ENCODE measurements at regions not wholly inside any gene's neighbourhood (a gene's known extent, or its start where the extent isn't known, plus 50 kb on each side); places are given as distances from the start of the nearest gene placed in this dataset.
A peak's percentile ranks its signal among the peaks of the same experiment; 100 is the strongest.
"Not testable (repeated sequence)": the region's sequence is repeated elsewhere in the genome, so short reads cannot be mapped to it uniquely, and the experiment has no call there.

DNA sequence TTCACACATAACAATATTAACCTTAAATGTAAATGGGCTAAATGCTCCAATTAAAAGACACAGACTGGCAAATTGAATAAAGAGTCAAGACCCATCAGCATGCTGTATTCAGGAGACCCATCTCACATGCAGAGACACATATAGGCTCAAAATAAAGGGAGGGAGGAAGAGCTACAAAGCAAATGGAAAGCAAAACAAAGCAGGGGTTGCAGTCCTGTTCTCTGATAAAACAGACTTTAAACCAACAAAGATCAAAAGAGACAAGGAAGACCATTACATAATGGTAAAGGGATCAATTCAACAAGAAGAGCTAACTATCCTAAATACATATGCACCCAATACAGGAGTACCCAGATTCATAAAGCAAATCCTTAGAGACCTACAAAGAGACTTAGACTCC is 78.8 kb upstream of the RREB1 start:
- DNase-seq: not testable (repeated sequence)

GRCh38 chr6:7030968-7031367 is 76.8 kb upstream of the RREB1 start:
- not testable (repeated sequence) for DNase-seq

DNA sequence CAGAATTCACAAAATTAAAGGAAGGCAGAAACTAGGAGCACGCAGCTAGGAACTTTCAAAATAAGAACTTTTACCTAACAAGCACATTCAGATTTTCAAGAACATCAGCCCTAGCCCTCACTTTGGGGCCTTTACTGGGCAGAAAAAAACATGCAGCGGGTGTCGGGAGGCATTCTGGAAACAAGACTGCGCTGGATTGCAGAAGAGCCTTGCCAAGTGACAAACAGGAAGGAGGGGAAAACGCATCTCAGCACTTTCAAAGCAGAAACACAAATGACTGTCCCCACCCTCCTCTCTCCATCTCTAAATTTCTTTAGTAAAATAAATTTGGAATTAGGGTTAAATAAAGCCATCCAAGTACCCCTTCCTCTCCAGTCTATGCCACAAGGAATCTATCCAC is 74.6 kb upstream of the RREB1 start:
- peak; percentile 62 to 81 (median 76) for DNase-seq

GRCh38 chr6:7034055-7034454 is 73.7 kb upstream of the RREB1 start:
- no peak for DNase-seq

DNA sequence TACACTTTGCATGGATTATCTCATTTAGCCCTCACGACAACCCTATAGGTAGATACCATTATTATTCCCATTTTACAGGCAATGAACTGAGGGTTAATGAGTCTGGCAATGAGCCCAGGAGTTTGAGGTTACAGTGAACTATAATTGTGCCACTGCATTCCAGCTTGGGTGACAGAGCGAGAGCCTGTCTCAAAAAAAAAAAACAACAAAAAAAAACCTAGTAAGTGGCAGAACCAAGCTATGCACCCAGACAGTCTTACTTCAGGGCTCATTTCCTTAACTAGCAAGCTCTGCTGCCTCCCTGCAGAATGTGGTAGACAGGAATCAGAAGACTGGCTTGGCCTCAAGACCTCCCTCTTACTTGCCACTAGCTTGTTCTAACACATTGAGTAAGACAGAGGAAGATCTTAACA is 71.9 kb upstream of the RREB1 start:
- DNase-seq: peak in 3 of 4 experiments; percentile 34 to 48 (median 37)

- DNase-seq: no peak
These were observed 66.2 kb upstream of the RREB1 start for GRCh38 chr6:7041511-7042026.

GRCh38 chr6:7042056-7042653 is 65.6 kb upstream of the RREB1 start:
- DNase-seq: peak; percentile 67 to 79 (median 78)

DNA sequence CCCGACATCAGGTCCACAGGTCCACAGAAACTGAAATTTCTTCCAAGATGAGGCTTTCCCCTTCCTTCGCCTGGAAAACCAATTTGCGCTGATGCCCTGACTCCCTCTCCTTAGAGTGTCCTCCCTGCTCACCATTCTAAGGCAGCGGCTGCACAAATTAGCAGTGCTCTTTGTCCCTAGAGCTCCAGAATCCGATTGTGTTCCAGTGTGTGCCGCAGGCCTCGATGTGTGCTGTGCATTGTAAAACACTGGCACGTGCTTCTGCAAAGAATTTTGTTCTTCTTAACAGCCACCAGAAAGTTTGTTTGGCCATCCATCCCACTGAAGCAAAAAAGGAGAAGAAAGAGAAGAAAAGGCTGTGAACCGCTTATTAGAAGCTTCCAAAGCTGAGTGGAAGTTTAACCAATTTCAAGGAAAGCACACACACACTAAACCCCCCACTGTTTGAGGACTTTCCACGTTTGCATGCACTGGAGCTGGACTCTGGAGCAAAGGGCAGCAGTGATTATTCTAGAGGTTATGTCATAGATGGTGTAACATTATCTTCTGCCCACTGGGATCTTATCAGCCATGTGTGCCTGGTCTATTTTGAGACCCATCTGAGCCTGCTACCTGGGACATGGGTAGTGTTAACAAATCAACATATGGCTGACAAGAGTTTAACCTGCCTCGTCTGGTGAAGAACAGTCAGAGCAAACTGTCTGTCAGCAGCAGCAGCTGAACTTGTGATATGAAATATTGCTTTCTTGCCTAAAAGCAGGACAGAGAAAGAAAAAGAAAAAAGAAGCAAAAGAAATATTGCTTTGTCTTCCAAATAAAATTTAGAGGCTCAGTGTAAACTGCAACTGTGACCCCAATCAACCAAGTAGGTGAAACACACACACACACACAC is 64.9 kb upstream of the RREB1 start:
- DNase-seq: peak in 3 of 4 experiments; percentile 45 to 59 (median 50)

DNA sequence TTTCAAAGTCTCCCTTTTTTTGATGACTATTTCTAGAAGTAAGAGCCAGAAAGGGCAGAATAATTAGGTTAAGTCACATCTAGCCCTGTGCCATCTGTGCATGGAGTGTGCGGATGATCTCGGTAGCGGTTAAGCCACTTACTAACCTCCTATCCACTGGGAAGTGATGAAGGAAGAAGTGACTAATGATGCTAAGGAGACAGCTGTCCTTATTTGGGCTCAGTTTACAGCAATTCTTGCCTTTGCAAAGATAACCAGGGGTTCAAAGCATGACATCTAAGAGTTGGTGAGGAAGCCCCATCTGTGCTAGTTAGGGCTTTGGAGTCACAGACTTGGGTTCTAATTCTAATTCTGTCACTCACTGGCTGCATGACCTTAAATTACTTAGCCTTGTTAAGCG is 62.4 kb upstream of the RREB1 start:
- DNase-seq: peak in 1 of 4 experiments; percentile 14

GRCh38 chr6:7045746-7046145 is 62.0 kb upstream of the RREB1 start:
- no peak for DNase-seq

- no peak for DNase-seq
These were observed 60.6 kb upstream of the RREB1 start for GRCh38 chr6:7047128-7047527.

DNA sequence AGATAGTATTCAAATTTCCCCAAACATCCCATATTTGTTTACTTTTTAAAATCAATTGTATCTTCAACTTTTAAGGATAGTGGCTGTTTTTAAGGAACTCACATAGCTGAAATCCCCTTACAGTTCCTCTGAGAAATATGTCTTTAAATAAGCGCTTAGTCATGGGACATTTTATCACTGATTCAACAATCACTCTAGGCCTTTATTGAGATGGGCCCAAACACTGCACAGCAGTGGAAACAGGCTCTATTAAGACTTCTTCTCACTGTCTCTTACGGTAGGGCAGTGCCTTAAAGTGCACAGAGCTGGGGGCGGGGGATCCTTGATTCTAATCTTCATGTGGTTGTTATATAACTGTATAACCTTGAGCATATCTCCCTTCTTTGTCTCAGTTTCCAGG is 59.8 kb upstream of the RREB1 start:
- DNase-seq: peak; percentile 56 to 88 (median 78)

DNA sequence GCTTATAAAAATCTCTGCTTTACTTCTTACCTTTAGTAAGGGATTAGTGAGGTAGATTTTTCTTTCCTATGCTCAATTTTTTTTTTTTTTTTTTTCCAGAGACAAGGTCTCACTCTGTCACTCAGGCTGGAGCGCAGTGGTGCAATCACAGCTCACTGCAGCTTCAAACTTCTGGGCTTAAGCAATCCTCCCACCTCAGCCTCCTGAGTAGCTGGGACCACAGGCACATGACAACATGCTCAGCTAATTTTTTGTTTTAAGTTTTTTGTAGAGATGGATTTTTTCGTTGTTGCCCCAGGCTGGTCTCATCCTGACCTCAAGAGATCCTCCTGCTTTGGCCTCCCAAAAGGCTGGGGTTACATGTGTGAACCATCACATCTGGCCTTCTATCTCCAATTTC is 58.9 kb upstream of the RREB1 start:
- DNase-seq: peak; percentile 49 to 78 (median 72)

GRCh38 chr6:7050004-7050403 is 57.8 kb upstream of the RREB1 start:
- peak in 3 of 4 experiments; percentile 19 to 84 (median 84) for DNase-seq

DNA sequence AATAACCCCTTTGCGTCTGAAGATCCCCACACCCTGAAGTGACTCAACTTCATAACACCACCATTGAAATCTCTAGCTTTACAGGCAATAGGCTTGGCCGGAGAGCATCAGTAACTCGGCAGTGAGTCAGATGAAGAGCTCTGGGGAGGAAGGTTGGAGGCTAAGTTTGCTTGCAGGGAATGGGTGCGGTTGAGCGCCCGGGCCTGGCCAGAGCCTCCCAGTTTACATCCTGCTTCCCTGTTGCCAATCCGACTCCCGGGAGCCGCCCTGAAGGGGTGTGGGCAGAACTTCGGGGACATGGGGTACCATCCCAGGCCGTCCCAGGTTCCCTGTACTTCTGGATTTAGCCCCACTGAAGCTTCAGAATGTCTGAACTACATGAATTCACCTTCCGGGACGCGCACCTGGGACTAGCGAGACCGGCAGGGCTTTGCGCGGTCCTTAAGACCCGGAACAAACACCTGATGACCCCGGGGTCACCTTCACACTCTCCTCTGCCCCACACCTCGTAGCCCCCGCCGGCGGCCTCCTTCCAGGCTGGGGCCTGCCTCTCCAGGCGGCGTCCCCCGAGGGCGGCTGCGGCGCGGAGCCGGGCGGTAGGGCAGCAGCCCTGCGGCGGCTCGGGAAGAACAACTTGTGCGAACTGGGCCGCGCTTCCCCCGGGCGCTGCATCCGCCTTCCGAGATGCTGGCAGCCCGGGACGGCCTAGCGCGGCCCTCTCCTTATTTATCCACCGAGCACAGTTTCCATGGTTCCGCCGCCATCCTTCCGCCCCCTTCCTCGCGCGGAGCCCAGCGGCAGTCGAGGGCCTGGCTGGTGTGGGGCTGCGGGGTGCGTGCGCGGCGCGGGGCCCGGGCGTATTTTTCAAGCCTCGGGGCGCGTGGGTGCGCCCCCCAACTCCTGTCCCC is 56.6 kb upstream of the RREB1 start:
- peak; percentile 63 to 85 (median 71) for DNase-seq

DNA sequence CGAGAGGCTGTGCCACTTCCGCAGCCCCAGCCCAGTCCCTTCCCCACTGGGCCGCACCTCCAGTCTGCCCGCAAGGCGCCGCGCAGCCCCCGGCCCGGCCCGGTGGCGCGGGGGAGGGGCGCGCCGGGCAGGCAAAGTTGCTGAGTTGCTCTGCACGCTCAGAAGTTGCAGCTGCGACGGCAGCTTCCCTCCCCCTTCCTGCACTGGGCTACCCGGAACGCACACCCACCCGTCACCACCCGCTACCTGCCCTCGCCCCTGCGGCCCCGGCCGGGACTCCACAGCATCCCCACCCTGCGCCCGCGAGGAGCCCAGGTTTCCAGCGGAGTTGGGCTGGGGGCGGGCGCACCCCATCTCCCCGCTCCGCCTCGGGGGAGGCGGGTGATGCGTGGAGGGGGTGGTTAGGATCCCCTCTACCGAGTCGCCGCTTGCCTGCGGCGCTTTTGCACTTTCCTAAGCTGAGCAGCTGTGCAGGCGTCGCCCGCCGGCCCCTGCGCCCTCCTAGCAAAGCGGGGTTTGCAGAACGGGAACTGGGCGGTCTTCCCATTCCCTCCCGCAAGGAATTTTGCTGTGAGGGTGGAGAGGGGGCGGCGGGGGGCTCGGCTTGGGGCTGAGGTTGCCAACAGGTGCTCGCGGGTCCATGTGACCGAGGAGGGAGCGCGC is 55.9 kb upstream of the RREB1 start:
- peak; percentile 50 to 83 (median 72) for DNase-seq

- DNase-seq: peak; percentile 47 to 77 (median 60)
These were observed 55.2 kb upstream of the RREB1 start for GRCh38 chr6:7052443-7053011.

DNA sequence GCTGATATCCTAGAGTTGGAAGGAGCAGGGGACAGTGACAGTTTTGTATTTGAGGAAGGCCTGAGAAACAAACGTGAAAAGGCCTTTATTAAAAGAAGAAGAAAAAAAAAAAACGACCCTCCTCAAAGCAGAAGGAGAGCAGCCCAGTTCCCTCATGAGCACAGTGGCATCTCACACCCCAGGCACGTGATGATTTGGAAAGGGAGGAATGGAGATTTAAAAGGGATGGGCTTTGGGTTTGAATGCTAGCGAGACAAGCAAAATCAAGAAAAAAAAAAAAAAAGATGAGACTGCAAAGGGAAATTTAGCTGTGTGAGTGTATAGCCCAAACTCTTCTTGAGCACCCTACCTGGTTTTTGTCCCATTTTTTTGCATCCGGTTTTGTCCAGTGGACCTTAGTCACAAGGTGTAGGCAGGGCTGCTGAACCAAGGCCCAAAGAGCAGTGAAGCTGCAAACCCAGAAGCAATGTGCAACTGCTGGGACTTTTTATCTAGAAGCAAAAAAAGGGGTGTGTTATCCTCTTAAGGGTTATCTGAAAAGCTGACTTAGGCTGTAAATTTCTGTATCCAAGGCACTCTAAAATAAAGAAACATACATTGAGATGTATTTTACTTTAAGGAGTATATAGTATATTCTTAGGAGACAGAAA is 54.5 kb upstream of the RREB1 start:
- DNase-seq: peak in 2 of 4 experiments; percentile 48 to 56
